Esophagus muscularis mucosa (tissue), 3 donors: ENCODE measurements at regions not wholly inside any gene's neighbourhood (a gene's known extent, or its start where the extent isn't known, plus 50 kb on each side); places are given as distances from the start of the nearest gene placed in this dataset.

Experiments used
- POLR2AphosphoS5 ChIP-seq, 2 donors: sonication (generic); formaldehyde crosslinking; IDR thresholded peaks; one replicate each; pipeline ENCODE4 v1.6.1; 2017; ENCODE audit warnings: antibody characterized with exemption in 2 of 2
- TF ChIP-seq, protein P1 (sequence below), 3 experiments: fragments of 200-600 bp in 2 of 3; fragments of 450-650 bp in 1 of 3; sonication (generic) in 2 of 3; IDR thresholded peaks; one replicate each; pipeline ENCODE4 v1.5.1; 2017 to 2019; ENCODE audit warnings: antibody characterized with exemption in 3 of 3, mild to moderate bottlenecking in 2 of 3, moderate library complexity in 1 of 3

DNA sequence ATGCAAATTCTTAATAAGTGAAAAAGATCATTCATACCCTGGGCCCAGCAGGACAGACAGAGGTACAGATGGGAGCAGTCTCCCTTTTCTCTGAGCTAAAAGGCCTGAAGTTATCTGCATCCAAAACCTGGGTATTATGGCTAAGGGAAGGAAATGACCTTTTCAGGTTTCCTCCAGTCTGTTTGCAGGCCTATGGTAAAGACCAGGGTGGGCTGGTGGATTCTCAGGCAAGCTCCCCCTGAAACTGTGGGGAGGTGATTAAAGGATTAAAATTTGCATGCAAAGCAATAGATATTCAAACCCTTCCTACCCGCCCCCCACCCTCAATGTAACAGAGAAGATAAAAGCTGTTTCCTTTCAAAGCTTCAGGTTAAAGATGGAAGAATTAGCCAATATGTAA is 471.8 kb upstream of the RUNX1 start:
- TF ChIP-seq, protein P1, sequence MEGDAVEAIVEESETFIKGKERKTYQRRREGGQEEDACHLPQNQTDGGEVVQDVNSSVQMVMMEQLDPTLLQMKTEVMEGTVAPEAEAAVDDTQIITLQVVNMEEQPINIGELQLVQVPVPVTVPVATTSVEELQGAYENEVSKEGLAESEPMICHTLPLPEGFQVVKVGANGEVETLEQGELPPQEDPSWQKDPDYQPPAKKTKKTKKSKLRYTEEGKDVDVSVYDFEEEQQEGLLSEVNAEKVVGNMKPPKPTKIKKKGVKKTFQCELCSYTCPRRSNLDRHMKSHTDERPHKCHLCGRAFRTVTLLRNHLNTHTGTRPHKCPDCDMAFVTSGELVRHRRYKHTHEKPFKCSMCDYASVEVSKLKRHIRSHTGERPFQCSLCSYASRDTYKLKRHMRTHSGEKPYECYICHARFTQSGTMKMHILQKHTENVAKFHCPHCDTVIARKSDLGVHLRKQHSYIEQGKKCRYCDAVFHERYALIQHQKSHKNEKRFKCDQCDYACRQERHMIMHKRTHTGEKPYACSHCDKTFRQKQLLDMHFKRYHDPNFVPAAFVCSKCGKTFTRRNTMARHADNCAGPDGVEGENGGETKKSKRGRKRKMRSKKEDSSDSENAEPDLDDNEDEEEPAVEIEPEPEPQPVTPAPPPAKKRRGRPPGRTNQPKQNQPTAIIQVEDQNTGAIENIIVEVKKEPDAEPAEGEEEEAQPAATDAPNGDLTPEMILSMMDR (IDR thresholded peaks at IDR 0.05) = no peak
- TF ChIP-seq POLR2AphosphoS5 (IDR thresholded peaks at IDR 0.05) = no peak
